ENCODE measurements at regions not wholly inside any gene's neighbourhood (a gene's known extent, or its start where the extent isn't known, plus 50 kb on each side); places are given as distances from the start of the nearest gene placed in this dataset.
"Not testable (repeated sequence)": the region's sequence is repeated elsewhere in the genome, so short reads cannot be mapped to it uniquely, and the experiment has no call there.

DNA sequence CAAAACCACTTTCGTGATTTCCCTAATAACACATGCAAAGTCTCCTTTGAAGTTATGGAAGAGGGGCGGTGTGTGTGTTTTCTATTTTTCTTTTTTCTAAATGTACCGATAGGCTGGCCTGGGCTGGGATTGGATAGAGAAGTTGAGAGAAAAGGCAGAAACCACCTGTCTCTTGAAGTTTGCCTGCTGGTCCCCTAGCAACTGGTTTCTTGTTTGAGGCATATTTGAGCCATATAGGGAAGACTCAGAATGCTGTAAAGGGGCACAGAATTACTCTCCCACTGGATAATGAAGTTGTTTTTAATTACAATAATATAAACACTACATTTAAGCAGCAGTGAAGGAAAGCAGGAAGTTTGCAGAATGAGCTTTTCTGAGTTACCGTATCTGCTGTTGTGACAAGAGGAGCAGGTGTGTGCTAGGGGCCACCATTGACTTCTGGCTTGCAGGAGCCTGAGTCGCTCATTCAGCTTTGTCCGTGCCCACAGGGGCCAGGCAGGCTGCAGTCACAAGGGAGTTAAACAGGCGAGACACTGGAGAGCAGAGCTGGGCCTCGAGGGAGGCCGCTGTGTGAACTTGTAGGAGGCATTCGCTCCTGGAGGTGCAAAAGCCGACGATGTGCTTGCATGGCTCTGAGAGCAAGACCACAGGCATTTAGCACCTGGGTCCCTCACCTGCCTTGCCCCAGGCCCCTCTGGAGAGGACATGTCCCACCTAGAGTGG is 173.8 kb upstream of the RGS6 start:
- peak in 1 of 2 experiments; percentile 22 for DNase-seq

DNA sequence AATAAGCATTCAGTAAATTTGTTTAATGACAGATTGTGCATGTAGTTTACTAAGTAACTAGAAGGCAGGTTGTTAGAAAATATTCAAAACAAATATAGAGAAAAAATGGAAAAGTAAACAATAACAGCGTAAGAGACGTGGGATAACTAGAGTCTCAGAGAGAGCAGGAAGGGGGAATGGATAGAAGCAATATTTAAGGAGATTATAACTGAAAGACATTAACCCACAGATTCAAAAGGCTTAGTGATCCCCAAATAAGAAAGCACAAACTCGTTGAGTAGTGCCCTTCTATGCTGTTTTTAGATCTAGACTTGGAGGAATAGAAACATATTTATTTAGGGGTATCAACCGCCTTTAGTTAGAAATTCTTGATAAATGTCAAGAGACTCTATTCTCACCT is 169.7 kb upstream of the RGS6 start:
- DNase-seq = no peak

DNA sequence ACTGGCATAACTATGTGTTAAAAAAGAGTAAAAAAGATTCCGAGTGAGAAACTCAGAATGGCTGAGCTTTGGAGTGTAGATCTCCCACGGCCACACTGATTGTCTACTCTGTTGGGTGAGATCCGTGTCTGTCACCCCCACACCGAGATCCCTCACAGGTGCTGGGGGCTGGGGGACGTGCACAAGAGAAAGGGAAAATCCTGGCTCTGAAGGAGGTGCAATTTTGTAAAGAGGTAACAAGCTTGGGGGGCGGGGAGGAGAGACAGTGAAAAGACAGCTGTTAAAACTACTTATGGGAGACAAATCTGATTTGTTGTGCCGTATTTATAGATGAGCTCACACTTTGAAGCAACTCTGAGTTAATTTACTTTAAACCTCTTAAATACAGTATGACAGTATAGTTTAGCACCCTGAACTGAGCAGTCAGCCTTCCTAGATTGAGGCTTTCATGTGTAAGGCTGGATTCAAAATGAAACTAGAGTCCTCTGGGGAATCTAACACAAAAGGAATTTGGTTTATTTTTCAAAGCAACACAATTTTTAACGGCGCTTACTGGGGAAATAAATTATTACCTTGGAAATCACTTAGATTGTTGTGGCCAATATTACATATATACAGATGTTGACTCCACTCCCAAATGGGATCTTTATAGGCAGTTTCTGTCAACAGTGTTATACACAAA is 167.4 kb upstream of the RGS6 start:
- DNase-seq = peak; percentile 98 to 100

DNA sequence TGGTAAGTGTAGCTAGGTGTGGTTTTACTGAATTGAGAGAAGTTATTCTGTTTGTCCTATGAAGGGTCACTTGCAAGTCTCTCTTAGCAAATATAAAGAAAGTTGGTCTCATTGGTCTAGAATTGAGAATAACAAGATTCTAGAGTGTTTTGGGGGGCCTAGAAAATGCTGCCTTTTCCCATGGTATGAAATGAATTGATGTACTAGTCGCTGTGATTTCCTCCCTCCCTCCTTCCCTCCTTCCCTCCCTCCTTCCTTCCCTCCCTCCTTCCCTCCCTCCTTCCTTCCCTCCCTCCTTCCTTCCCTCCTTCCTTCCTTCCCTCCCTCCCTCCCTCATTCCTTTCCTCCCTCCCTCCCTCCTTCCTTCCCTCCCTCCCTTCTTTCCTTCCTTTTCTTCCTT is 166.7 kb upstream of the RGS6 start:
- DNase-seq = no peak

DNA sequence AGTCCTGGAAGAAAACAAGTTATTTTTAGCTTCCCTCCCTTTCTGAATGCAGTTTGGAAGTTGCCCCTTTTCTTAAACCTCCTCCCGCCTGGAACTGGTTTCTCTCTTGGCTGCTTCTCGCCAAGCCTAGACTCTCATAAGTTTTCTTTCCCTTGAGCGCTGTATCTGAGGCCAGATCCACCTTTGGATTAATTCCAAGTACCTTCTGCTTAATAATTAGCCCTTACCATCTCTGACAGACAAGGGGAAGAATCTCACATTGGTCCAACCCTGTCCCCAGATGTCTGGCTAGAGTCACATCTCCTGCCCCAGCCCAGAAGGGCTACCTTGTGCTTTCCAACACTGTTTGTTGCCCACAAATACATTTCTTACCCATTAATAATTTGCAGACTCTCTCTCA is 161.8 kb upstream of the RGS6 start:
- peak in 1 of 2 experiments; percentile 51 for DNase-seq

DNA sequence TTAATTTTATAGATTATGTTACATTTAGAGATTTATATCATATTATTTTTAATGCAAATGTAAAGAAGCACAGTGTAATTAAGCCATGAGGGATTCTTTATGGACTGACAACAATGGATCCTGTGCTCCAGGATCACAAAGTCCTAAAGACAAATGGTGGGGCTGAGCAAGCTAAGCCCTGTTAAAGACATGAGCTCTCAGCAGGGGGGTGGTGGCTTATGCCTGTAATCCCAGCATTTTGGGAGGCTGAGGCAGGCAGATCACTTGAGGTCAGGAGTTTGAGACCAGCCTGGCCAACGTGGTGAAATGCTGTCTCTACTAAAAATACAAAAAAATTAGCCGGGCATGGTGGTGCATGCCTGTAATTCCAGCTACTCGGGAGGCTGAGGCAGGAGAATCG is 160.8 kb upstream of the RGS6 start:
- DNase-seq = not testable (repeated sequence)

DNA sequence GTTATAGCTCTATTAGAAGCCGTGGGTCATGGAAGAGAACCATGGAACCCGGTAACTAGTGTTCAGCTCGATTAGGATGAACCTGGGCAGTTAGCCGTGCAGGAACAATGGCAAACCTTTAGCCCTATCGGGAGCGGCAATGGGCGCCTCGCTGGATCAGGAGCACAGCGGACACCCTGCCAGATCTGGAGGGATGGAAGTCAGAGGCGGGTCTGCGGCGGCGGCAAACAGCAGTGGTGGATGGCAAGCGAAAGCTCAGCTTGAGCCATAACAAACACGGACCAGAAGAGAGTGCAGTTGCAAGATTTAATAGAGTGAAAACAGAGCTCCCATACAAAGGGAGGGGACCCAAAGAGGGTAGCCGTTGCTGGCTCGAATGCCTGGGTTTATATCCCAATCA is 160.2 kb upstream of the RGS6 start:
- DNase-seq = not testable (repeated sequence)

DNA sequence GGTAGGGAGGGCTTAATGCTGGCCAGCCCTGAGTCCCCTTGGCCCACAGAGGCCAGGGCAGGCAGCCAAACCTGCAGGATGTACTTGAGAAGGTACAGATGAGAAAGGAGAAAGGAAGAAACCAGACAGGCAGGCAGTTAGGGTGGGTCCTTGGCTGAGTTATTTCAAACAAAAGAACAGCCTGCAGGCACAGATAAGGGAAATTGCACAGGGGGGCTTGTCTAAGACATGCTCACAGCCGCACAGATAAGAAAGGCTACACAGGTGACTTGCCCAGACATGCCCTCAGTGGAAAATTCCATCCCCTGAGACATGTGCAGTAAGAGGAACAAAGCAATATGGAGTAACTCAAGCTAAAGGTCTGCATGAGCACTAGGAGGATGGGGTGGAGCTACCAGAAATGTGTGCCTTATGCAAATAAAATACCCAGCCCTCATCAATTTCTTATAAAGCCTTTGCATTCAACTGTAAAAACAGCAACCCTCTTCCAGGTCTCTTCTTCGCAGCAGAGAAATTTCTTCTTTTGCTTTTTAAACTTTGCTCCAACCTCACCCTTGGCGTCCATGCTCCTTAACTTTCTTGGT is 158.2 kb upstream of the RGS6 start:
- DNase-seq = no peak

DNA sequence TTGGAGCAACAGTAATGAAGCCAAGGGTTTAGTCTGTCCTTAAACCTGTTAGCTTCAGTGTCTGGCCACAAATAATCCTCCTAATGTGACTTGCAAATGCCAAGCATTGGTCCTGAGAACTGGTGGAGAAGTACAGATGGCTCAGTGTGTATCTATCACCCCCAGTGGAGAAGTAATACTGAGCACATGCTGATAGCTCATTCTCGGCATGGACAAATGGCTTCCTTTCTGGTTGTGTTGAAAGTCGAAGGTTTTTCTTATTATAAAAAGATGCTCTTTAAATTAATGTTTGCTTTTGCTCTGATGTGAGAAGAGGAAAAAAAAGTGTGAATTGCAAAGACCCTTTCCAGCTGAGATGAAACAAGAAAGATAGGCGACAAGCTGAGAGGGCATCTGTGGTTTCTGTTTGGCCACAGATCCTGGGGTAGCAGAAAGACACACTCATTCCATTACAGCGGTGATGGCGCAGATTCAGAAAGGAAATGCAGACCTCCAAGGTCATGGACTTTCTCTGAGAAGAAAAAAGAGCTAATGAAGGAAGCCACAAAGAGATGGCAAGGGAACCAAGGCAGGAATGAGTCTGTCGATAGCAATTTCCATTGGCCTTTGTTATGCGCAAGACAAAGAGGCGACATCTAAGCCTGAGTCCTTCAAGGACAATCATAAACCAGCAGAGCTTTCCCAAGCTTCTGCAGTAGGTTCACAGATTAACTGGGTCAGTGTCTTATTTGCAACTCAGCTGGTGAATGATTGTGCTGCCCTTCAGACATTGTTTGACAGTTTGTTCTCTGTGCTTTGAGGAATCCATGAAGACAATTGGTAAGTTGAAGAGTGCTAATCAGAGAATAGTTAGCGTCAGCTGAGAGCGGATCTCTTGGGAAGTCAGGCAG is 155.5 kb upstream of the RGS6 start:
- DNase-seq = peak; percentile 4 to 70

DNA sequence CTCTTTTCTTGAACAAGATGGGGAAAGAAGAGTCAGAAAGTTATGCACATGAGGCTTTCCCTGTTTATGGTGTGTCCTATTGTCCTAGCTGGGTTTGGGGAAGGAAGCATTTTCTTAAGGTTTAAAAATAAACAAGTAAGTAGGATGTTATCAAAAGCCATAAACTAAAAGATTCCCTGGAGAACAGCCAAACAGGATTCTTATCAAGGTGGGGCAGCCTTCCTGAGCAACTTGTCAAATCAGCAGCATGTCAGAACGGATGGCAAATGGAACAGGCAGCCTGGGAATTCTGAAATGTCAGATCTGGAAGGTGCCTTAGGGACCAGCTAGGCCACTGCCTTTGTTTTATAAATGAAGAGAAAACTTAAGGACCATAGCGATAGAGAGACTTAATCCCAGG is 152.2 kb upstream of the RGS6 start:
- no peak for DNase-seq

DNA sequence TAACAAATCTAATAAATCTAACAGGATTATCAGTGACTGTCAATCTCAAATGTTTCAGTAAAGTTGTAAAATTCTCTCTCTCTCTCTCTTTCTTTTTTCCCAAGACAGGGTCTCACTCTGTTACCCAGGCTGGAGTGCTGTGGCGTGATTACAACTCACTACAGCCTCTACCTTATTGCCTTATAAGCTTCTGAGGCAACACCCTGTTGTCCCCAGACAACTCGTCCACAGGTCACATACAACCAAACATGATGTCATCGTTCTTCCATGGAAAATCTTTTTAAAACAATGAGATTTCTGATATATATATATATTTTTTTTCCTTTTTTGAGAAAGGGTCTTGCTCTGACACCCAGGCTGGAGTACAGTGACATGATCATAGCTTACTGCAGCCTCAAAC is 151.4 kb upstream of the RGS6 start:
- no peak for DNase-seq

DNA sequence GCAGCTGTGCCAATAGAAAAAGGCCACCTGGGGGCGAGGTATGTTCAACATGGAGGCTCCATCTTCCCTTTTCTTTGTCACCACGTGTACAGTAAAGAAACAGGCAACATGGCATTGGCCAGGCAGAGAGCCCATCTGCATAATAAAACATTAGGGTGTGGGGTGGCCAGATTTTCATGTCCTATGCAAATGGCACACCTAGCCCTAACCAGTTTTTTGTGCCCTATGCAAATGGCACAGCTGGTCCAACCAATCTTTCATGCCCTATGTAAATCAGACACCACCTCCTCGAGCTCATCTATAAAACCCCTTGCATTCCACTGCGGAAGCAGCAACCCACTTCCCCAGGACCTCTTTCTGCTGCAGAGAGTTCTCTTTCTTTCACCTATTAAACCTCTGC is 149.1 kb upstream of the RGS6 start:
- DNase-seq = no peak

DNA sequence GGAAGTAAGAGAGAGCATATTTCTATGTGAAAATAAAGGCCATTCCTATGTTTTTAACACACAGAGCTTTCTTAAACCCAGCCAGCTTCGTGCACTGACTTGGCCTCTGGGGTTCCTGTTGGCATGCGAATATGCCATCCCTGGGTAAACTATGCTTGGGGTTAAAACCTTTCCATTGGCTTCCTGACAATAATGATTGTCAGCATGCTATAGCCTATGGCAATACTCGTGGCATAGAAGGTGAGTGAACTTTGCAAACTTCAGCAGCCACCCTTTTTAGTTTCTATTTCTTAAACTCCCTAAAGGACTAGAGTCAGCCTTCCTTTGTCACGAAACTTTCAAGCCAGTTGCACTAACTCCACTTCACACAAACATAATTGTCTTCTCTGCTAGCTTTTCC is 148.4 kb upstream of the RGS6 start:
- DNase-seq = no peak

DNA sequence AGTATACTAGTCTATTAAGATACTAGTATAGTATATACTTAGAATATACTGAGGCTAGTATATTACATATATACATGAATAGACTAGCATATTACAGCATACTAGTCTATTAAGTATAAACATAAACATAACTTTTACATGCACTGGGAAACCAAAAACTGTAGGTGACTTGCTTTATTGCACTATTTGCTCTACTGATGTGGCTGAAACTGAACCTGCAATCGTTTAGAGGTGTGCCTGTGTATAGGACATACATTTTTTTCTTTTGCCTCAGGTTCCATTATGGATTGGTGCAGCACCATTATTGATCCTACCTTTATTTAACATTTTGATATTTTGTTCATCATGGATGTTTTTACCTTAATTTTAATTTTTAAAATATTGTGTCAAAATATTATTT is 143.2 kb upstream of the RGS6 start:
- DNase-seq = no peak

DNA sequence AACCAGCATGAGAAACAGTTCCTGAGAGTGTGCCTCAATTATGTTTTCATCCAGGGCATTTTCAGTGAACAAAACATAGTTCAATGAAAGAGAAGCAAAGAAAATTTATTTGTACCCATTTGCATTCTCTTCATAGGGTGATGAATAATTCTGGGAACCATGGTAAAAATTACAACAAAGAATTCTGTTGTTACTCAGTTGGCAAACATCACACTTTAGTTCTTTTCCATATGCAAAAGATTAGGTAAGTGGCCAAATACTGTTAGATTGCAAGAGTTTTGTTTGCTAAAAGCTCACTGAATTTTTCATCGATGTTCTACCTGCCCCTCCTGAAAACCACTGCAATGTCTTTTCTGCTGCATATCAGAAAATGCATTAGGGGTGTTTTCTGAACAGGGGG is 132.4 kb upstream of the RGS6 start:
- DNase-seq = no peak

DNA sequence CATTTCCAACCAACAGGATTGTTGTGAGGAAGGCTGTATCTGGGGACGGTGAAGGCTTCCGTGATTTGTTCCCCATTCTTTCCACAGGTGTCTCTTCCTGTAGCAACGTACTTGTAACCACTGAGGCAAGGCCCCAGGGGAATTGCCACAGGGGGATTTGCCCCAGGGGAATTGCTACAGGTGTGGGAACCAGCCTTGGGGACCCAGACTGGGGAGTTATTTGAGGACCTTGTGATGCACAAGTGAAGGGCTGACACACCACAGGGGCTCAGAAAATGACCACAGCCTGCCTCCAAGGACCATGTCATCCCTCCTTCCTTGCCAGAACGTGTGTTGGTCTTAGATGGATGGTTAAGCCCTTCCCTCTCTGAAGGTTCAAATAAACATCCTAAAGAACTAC is 131.4 kb upstream of the RGS6 start:
- no peak for DNase-seq

DNA sequence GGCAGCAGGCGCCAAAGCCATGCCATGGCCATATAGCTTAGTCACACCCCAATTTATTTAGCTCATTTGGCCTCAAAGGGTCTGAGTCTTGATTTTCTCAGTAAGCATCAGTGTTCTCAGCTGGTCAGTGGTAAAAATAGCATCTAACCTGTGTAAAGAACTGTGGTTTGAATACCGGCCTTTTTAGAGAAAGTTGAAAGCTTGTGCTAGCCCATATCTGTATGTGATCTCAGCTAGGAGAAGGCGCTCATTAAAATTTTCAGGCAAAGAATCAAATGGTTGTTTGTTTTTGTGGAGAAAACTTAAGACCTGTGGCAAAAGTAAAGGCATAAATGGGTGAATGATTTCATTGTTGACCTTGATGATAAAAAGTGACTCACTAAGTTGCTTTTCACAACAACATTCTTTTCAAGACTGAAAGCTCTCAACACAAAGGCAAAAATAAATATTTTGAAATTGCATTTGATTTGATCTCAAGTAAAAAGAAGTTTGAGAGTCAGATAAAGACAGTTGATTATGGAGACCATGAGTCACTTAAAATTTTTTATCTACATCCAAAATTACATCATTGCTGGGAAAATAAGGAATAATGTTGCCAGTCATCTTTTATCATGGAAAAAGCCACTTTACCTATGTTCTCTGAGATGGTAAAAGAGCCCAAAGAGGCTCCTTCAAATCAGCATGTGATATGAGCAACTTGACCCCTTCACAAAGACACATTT is 128.5 kb upstream of the RGS6 start:
- DNase-seq = no peak

DNA sequence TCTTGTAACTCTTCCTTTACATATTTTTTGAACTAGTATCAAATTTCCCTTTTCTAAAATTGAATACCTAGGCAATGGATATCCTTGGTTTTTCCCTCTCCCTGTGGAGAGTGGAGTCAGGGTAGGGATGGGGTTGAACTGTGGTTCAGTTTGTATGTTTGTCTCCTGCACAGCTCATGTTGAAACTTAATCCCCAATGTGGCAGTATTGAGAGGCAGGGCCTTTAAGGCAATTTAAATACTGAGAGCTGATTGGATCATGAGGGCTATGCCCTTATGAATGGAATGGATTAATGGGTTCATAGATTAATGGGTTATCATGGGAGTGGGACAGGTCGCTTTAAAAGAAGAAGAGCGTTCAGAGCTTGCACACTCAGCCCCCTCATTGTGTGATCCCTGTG is 127.2 kb upstream of the RGS6 start:
- peak; percentile 24 to 81 for DNase-seq

DNA sequence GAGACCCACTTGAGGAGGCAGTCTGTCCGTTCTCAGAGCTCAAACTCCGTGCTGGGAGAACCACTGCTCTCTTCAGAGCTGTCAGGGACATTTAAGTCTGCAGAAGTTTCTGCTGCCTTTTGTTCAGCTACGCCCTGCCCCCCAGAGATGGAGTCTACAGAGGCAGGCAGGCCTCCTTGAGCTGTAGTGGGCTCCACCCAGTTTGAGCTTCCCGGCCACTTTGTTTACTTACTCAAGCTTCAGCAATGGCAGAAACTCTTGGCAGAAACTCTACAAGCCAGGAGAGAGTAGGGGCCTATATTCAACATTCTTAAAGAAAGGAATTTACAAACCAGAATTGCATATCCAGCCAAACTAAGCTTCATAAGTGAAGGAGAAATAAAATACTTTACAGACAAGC is 125.2 kb upstream of the RGS6 start:
- not testable (repeated sequence) for DNase-seq

DNA sequence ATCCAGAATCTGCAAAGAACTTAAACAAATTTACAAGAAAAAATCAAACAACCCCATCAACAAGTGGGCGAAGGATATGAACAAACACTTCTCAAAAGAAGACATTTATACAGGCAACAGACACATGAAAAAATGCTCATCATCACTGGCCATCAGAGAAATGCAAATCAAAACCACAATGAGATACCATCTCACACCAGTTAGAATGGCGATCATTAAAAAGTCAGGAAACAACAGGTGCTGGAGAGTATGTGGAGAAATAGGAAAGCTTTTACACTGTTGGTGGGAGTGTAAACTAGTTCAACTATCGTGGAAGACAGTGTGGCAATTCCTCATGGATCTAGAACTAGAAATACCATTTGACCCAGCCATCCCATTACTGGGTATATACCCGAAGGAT is 121.4 kb upstream of the RGS6 start:
- not testable (repeated sequence) for DNase-seq

DNA sequence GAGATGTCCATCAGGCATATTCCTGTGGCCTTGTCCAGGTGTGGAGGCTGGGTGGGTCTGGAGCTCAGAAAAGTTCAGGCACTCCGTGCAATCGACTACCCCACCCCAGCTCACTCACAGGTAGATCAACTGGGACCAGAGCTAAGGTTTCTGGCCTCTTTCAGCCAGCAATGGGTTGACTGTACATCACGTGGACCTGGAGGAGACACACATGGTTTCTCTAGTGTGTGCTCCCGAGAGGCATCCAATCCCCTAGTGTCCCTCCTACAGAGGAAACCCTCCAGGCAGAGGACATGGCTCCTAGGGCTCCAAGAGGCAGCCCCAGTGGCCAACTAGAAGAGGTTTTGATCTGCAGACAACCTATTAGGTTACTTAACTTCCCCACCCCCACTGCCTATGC is 119.5 kb upstream of the RGS6 start:
- DNase-seq = no peak

DNA sequence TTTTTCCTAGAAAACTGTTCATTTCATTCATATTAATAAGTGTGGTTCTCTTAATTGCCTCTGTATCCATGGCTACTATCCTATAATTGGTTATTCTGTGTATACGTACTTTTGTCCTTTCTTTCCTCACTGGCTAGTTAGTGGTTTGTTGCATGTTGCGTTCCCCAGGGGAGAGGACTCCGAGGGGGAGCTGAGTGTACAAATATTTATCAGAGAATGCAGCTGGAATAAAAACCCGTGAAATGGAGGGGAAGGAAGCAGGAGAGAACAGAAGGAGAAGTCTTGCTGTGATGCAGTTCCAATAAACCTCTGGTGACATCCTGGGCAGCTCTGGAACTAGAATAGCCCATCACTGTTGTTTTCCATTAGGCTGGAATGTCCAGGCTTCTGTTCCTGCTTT is 117.1 kb upstream of the RGS6 start:
- DNase-seq = no peak

DNA sequence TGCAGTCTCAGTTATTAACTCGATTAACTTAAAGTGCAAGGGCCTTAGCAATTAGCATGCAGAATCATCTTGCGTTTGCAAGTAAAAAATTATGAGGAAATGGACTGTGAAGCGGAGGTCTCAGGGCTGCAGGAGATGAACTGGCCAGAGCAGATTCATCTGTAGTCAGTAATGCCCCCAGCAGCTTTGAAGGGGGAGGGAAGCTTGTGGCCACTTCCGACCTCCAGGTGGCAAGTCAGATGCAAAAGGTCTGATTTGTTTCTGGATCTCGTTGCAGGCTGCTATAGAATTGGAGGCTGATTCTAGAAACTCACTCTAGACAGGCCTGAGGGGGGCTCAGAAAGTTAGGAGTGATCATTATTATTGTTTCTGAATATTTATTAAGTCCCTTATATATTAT is 107.4 kb upstream of the RGS6 start:
- DNase-seq = no peak
